ENCODE measurements at regions not wholly inside any gene's neighbourhood (a gene's known extent, or its start where the extent isn't known, plus 50 kb on each side); places are given as distances from the start of the nearest gene placed in this dataset.
A peak's percentile ranks its signal among the peaks of the same experiment; 100 is the strongest.

DNA sequence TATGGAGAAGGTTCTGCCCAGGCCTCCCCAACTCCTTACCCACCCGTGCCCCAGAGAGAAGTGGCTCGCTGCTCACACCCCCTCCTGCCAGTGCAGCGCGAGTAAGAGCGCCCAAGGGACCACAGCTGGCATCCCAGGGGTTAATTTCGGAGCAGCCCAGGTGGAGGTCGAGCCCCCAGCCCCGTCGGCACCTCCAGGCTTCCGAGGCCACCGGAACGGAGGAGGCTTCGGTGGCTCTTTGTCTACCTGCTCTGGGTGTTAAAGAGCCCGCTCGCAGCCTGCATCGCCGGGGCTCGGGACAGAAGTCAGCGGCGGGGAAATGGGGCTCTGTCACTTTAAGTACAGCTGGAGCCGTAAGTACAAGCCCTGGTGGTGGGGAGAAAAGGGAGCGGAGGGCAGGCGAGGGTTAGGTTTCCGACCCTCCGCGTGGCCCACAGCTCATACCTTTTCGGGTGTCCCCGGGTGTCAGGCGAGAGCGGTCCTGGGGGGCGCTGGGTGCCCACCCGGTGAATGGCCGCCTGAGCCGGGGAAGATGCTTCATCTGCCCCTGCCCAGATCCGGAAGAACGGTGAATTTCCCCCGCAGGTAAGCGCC lies 89.4 kb upstream of the IPO9 start:
- peak overlapping the region; percentile 94 for H3K4me3 Mint-ChIP-seq
- no peaks in the 10 kb centered on the region for H3K9me3 Mint-ChIP-seq
- peaks cover 25% of the 10 kb centered on the region for H3K4me1 Mint-ChIP-seq
- no peaks in the 10 kb centered on the region for H3K36me3 Mint-ChIP-seq
- H3K27ac Mint-ChIP-seq, result no peak overlapping the region
- ATAC-seq (ENCODE audit: low read depth) (peak; percentile 83), DNase-seq (ENCODE audit: low spot score in 2 of 2) (peak; percentile 49 to 58)
- H3K27me3 Mint-ChIP-seq, result peaks cover 4% of the 10 kb centered on the region

DNA sequence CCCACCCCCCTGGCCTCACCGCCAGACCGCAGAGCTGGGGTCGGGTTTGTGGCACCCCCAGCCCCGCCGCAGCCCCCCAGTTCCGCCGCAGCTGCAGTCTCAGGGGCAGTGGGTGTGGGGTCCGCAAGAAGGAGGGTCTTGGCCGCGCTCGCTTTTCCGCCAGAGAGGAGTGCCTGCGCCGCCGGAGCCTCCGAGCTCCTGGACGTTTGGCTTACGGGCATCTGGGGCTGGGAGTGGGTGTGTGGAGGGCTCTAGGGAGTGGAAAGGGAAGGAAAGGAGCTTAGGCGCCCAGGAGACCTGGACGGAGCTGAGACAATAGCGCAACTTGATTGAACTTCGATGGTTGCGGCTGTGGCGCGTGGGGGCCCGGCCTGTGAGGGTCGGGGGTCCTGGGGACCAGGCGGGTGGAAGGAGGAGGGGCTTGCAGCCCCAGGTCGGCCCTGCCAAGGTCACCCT lies 88.8 kb upstream of the IPO9 start:
- no peaks in the 10 kb centered on the region for H3K9me3 Mint-ChIP-seq
- peaks cover 25% of the 10 kb centered on the region for H3K4me1 Mint-ChIP-seq
- H3K27ac Mint-ChIP-seq, result no peak overlapping the region
- no peaks in the 10 kb centered on the region for H3K36me3 Mint-ChIP-seq
- peaks cover 4% of the 10 kb centered on the region for H3K27me3 Mint-ChIP-seq
- peak overlapping the region; percentile 94 for H3K4me3 Mint-ChIP-seq
- DNase-seq (ENCODE audit: low spot score in 2 of 2) (no peak), ATAC-seq (ENCODE audit: low read depth) (no peak)

DNA sequence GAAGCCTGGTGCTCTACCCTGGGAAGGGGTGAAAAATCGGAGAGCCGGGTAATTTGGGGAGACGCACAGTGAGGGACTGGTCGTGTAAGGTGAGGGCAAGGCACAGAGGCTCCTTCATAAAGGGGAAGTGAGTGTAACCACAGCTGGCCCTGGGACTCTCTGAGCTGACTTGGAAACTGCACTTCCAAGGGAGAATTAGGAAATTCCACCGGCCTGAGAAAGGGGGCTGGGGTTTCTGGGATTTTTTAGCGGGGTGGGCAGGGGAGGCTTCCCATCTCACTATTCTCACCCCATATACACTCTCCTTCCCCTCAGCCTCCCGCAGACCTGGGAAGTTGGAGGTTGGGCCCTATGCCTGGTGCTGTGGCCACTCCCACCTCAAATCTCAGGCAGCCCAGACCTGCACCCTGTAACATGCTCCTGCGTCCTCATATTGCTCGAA lies 88.3 kb upstream of the IPO9 start:
- Mint-ChIP-seq H3K4me1 (peaks cover 25% of the 10 kb centered on the region), H3K36me3 (no peaks in the 10 kb centered on the region), H3K9me3 (no peaks in the 10 kb centered on the region), H3K27ac (no peak overlapping the region), H3K4me3 (peak overlapping the region; percentile 94), H3K27me3 (peaks cover 4% of the 10 kb centered on the region)
- ATAC-seq (ENCODE audit: low read depth), result peak; percentile 48
- peak in 1 of 2 donors; percentile 17 for DNase-seq (ENCODE audit: low spot score in 2 of 2)

DNA sequence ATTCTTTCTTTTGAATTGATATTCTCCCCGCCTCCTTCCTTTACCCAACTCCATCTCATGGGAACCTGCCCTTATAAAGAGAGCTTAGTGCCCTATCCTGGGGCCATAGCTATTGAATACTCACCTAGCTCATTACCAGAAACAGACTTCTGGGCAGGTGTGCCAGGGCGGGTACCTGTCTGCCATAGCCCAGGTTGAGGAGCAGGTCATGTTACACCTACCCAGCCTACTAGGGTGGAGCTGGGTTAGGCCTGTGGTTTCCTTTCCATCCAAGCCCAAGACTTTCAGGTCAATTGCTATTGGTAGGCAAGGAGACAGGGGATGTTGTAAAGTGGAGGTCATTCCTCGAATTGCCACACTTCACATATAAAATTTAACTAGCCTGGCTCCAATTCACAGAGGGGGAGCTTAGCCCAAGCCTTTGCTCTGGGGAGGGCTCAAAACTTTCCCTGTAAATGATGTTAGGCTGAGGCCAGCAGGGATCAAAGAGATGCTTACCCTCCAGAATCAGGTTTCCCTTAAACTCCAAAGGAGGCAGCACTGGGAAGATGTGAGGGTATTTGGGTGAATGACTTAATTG lies 87.1 kb upstream of the IPO9 start:
- no peak overlapping the region for H3K4me3 Mint-ChIP-seq
- H3K27me3 Mint-ChIP-seq, result peaks cover 4% of the 10 kb centered on the region
- H3K27ac Mint-ChIP-seq, result no peak overlapping the region
- DNase-seq (ENCODE audit: low spot score in 2 of 2) (no peak), ATAC-seq (ENCODE audit: low read depth) (no peak)
- peaks cover under 1% of the 10 kb centered on the region for H3K36me3 Mint-ChIP-seq
- H3K4me1 Mint-ChIP-seq, result peaks cover 20% of the 10 kb centered on the region
- no peaks in the 10 kb centered on the region for H3K9me3 Mint-ChIP-seq

DNA sequence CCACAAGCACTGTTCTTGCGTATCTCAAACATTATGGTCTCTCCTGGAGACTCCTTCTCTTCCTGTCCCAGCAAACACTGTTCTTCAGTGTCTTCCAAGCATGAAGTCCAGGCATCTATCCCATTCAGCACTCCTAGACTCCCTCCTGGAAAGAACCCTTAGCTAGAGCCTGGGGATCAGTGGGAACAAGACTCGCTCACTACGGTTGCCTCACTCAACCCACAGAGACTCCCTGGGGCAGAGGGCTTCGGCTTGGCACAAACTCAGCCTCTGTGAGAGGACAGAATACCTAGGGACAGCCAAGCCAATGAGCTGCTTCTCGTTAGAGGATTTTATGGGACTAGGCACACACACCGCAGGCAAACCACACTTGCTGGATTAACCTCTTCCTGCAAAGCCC lies 86.5 kb upstream of the IPO9 start:
- DNase-seq (ENCODE audit: low spot score in 2 of 2) (no peak), ATAC-seq (ENCODE audit: low read depth) (no peak)
- H3K4me3 Mint-ChIP-seq, result no peak overlapping the region
- no peaks in the 10 kb centered on the region for H3K9me3 Mint-ChIP-seq
- no peak overlapping the region for H3K27ac Mint-ChIP-seq
- H3K27me3 Mint-ChIP-seq, result peaks cover 4% of the 10 kb centered on the region
- H3K4me1 Mint-ChIP-seq, result peaks cover 14% of the 10 kb centered on the region
- peaks cover 2% of the 10 kb centered on the region for H3K36me3 Mint-ChIP-seq

DNA sequence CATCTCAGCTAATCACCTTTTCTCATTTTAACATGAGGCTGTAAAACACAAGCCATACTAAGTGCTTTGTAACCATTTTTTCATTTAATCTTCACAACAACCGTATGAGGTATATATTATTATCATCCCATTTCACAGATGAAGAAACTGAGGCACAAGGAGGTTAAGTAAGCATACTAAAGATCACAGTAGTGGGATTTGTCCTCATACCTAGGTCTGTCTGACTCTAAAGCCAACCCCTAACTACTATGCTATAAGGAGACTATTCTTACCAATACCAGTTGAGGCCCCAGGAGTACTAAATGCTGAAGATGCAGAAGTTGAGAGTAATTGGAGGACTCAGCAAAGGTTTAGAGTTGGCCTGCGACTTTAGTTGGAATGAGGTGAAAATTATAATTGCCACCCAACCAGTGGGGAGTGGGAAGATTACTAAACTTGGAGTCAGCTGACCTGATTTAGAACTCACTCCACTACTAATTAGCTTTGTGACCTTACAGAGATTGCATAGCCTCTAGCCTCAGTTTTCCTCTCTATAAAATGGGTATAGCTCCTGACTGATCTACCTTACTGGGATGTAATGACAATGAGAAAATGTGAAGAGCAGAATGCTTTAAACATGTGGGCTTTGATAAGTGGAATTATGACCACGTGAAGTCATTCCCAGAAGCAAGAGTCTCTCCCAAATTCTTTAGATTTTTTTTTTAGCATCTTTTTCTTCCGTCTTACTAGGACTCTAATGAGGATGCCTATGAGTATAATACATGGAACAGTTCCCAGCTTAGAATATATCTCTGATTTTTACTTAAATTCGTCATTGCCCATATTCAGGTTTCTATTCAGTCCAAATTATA lies 85.8 kb upstream of the IPO9 start:
- peaks cover 13% of the 10 kb centered on the region for H3K4me1 Mint-ChIP-seq
- peaks cover 4% of the 10 kb centered on the region for H3K27me3 Mint-ChIP-seq
- no peak overlapping the region for H3K27ac Mint-ChIP-seq
- no peak overlapping the region for H3K4me3 Mint-ChIP-seq
- H3K36me3 Mint-ChIP-seq, result peaks cover 2% of the 10 kb centered on the region
- DNase-seq (ENCODE audit: low spot score in 2 of 2) (no peak), ATAC-seq (ENCODE audit: low read depth) (no peak)
- no peaks in the 10 kb centered on the region for H3K9me3 Mint-ChIP-seq

DNA sequence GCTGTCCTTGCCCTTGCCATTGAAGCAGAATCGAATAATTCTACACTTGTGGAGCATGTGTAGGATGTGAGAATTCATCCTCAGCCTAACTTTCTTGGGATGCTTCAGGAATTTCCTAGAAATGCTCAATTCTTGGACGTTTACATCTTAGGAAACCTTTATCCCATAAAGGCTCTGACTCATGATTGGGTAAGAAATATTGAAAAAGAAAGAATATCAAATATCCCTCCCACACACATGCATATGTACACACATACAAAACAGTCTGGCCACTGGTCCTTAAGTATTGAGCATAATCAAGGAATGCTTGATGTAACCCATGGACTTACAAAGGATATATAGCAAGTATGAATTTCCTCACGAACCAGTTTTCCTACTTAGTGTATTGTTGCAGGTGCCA lies 83.9 kb upstream of the IPO9 start:
- H3K36me3 Mint-ChIP-seq, result peaks cover 2% of the 10 kb centered on the region
- H3K4me3 Mint-ChIP-seq, result no peak overlapping the region
- DNase-seq (ENCODE audit: low spot score in 2 of 2) (no peak), ATAC-seq (ENCODE audit: low read depth) (no peak)
- no peak overlapping the region for H3K27ac Mint-ChIP-seq
- H3K9me3 Mint-ChIP-seq, result no peaks in the 10 kb centered on the region
- peaks cover 4% of the 10 kb centered on the region for H3K27me3 Mint-ChIP-seq
- H3K4me1 Mint-ChIP-seq, result peaks cover 8% of the 10 kb centered on the region

DNA sequence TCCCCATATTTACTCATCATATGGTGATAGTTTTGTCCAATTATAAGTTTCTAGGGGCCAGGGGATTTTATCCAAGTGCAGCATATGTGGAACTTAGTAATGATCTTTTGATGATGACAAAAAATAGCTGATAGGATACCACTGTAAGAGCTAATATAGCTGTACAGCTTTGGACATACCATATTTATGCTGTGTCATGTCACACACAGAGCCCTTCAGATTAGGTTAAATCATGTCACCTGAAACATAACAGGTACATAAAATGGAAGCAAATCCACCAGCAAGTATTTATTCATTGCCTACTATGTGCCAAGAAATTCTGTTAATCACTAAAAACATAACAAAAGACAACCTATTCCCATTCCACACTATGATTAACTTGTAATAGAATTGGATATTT lies 82.8 kb upstream of the IPO9 start:
- Mint-ChIP-seq H3K36me3 (peaks cover 2% of the 10 kb centered on the region), H3K27me3 (peaks cover 4% of the 10 kb centered on the region), H3K4me3 (no peak overlapping the region), H3K9me3 (no peaks in the 10 kb centered on the region), H3K4me1 (peaks cover 3% of the 10 kb centered on the region), H3K27ac (no peak overlapping the region)
- no peak for ATAC-seq (ENCODE audit: low read depth)
- no peak for DNase-seq (ENCODE audit: low spot score in 2 of 2)

GRCh38 chr1:201747261-201747660 lies 81.7 kb upstream of the IPO9 start:
- H3K27me3 Mint-ChIP-seq, result peaks cover 4% of the 10 kb centered on the region
- H3K36me3 Mint-ChIP-seq, result peaks cover 2% of the 10 kb centered on the region
- H3K4me3 Mint-ChIP-seq, result no peak overlapping the region
- no peak overlapping the region for H3K27ac Mint-ChIP-seq
- no peaks in the 10 kb centered on the region for H3K9me3 Mint-ChIP-seq
- ATAC-seq (ENCODE audit: low read depth) (no peak), DNase-seq (ENCODE audit: low spot score in 2 of 2) (no peak)
- no peaks in the 10 kb centered on the region for H3K4me1 Mint-ChIP-seq

DNA sequence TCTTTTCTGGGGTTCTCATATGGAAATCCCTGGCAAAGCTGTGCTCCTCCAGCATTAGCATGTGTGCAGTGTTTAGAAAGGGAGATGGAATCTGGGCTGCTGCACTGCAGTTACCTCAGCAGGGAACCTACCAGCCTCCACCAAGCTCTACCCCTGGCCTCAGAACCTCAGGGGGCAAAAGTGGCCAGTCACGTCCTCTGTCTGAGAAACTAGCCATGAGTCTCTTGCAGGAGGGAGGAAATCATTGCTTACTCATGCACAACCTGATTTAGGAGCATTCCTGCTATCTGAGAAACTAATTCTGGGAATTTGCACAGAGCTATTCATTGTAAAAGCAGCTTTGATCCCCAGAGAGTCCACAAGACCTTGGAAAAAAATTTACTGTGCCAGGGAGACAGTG lies 80.6 kb upstream of the IPO9 start:
- peaks cover 4% of the 10 kb centered on the region for H3K27me3 Mint-ChIP-seq
- no peaks in the 10 kb centered on the region for H3K9me3 Mint-ChIP-seq
- H3K27ac Mint-ChIP-seq, result no peak overlapping the region
- no peak for ATAC-seq (ENCODE audit: low read depth)
- H3K4me3 Mint-ChIP-seq, result no peak overlapping the region
- H3K4me1 Mint-ChIP-seq, result no peaks in the 10 kb centered on the region
- DNase-seq (ENCODE audit: low spot score in 2 of 2), result no peak
- peaks cover 2% of the 10 kb centered on the region for H3K36me3 Mint-ChIP-seq

DNA sequence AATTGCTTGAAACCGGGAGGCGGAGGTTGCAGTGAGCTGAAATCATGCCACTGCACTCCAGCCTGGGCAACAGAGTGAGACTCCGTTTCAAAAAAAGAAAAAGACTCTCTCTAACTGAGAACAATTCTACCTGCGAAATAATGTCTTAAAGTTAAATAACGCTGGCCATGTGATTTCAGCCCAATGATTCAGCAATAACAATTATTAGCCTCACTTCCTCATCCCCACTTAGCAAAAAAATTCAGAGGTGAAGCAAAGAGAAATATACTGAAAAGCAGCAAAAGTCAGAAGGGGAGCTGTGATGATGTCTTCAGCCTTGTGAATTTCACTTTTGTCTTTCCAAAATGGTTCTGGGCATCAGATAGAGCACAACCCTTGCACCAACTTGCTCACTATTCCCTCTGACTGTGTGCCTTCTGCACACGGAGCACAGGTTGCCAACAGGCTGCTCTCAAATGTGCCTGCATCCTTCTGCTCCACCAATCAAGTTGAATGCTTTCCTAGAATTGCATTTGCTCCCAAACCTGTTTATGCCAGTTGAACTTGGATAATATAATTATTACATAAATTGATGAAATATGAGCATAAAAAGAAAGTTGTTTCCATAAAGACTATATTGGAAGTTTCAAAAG lies 79.8 kb upstream of the IPO9 start:
- H3K4me1 Mint-ChIP-seq, result no peaks in the 10 kb centered on the region

GRCh38 chr1:201750120-201750519 lies 78.8 kb upstream of the IPO9 start:
- Mint-ChIP-seq H3K4me3 (no peak overlapping the region), H3K4me1 (no peaks in the 10 kb centered on the region), H3K27ac (no peak overlapping the region), H3K9me3 (no peaks in the 10 kb centered on the region), H3K36me3 (peaks cover 2% of the 10 kb centered on the region), H3K27me3 (peaks cover 6% of the 10 kb centered on the region)
- DNase-seq (ENCODE audit: low spot score in 2 of 2), result no peak
- no peak for ATAC-seq (ENCODE audit: low read depth)

More for the DNA sequence above, 79.8 kb upstream of the IPO9 start:
- Mint-ChIP-seq H3K4me3 (no peak overlapping the region), H3K9me3 (no peaks in the 10 kb centered on the region), H3K36me3 (peaks cover 2% of the 10 kb centered on the region), H3K27ac (no peak overlapping the region), H3K27me3 (peaks cover 6% of the 10 kb centered on the region)
- DNase-seq (ENCODE audit: low spot score in 2 of 2) (no peak), ATAC-seq (ENCODE audit: low read depth) (no peak)

DNA sequence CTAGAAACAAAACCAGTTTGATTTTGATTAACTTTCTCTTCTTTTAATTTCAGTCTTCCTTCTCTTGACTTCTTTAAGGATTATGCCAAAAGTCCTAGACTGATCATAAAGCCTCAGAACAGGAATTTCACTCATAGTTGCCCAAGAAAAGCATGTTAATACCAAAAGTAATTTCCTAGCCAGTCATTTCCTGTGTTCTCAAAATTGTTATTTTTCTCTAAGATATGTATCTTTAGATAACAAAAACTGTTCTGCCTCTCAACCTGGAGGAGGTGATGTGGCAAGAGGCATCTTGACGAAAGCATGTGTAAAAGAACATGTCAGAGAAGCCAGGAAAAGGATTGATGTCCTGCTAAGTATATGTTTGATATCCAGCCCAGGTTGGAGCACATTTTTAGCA lies 78.0 kb upstream of the IPO9 start:
- Mint-ChIP-seq H3K4me3 (no peak overlapping the region), H3K27ac (no peak overlapping the region), H3K9me3 (no peaks in the 10 kb centered on the region), H3K4me1 (no peaks in the 10 kb centered on the region), H3K36me3 (peaks cover 2% of the 10 kb centered on the region), H3K27me3 (peaks cover 6% of the 10 kb centered on the region)
- ATAC-seq (ENCODE audit: low read depth), result no peak
- no peak for DNase-seq (ENCODE audit: low spot score in 2 of 2)

DNA sequence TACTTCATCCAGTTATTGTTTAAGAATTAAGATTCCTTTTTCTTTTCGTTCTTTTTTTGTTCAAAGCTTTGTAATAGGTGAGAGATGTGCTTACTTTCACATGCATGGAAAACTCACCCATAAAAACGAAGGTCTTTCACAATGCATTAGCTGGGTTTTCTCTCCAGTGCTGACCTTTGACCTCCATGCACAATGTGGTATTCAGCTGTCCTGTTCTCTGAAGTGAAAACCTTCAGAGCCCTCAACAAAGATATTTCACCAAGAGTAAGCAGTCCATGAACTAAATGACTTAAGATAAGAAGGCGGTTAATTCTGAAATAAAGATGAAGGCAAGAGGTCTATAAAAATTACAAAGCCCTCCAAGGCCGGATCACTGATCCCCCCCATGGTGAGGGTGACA lies 77.1 kb upstream of the IPO9 start:
- no peaks in the 10 kb centered on the region for H3K9me3 Mint-ChIP-seq
- no peak overlapping the region for H3K27ac Mint-ChIP-seq
- no peak overlapping the region for H3K4me3 Mint-ChIP-seq
- ATAC-seq (ENCODE audit: low read depth) (no peak), DNase-seq (ENCODE audit: low spot score in 2 of 2) (no peak)
- H3K4me1 Mint-ChIP-seq, result peaks cover 3% of the 10 kb centered on the region
- peaks cover under 1% of the 10 kb centered on the region for H3K36me3 Mint-ChIP-seq
- H3K27me3 Mint-ChIP-seq, result peaks cover 6% of the 10 kb centered on the region

Data from memory B cell (primary cell).